Left lobe of liver (tissue), 2 donors: ENCODE measurements at regions not wholly inside any gene's neighbourhood (a gene's known extent, or its start where the extent isn't known, plus 50 kb on each side); places are given as distances from the start of the nearest gene placed in this dataset.

Source experiments
- ATAC-seq: fragments of 200-7000 bp; cut with Tn5 transposase; one replicate; pipeline ENCODE4 v1.9.1; 2020; ENCODE audit warnings: mild to moderate bottlenecking, moderate library complexity
- DNase-seq: peaks from one replicate; pipeline ENCODE4 v3.0.0-alpha.2; 2020; ENCODE audit warnings: low spot score
- donor health status: DM: no; HTN: no; CAD: no; lungs with moderate emphysema.
- donor health status: DM: no; HTN: yes; CAD: no.

DNA sequence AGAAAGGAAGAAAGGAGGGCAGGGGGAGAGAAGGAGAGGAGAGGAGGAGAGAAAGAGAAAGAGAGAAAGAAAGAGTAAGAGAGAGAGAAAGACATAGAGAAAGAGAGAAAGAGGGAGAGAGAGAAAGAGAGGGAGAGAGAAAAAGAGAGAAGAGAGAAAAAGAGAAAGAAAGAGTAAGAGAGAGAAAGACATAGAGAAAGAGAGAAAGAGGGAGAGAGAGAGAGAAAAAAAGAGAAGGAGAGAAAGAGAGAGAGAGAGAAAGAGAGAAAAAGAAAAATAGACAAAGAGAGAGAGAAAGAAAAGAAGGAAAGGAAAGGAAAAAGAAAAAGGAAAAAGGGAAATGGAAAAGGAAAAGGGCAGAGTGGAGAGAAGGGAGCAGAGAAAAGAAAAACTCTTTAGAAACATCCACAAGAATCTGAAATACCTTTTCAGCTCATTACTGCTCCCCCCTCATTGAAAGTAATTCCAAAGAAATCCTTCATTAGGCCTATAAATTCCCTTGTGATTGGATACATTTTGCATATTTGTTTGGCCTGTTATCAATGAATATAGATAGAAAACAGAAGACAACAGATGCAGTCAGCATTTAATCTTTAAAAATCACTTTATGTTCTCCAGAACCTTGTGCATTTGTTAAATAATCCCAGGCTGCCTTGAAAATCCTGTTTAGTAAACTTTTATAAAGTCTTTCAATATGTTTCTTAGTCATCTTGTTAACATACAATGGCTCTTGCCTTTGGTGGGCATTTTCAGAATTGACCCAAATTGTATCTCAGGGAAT lies 411.5 kb downstream of the NFIB start:
- no peak for DNase-seq
- no peak for ATAC-seq

DNA sequence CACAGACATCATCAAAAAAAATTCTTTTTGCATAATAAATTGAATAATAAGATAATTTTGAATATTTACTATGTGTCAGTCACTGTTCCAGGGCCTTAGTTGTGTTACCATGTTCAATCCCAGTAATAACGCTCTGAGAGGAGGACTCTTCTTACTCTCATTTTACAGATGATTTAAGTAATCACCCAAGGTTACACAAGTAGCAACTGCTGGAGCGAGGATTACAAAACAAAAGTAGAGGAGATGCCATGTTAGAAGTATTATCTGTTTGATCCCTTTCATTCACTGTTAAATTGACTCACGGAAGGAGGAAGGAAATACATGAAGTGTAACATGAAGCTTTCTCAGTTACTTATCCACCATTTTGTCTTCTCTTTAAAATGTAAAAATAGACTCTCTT lies 412.8 kb downstream of the NFIB start:
- ATAC-seq (no peak), DNase-seq (no peak)

DNA sequence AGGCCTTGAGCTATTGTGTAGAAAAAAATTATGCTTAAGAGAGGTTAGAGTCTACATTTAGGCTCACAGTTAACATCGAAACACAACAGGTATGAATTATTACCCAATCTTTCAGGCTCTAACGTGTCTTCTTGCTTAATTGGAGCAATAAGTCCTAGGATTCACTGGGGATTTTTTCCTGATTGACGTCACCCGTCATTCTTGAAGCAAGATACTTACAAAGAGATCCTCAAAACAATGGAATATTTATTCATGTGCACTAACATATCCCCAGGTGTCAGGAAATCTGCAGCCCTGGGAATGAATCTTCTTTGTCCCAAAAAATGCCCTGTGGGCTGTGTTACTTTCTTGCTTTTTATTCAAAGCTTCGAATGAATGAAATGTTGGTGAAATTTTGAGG lies 413.5 kb downstream of the NFIB start:
- ATAC-seq: no peak
- DNase-seq: no peak

DNA sequence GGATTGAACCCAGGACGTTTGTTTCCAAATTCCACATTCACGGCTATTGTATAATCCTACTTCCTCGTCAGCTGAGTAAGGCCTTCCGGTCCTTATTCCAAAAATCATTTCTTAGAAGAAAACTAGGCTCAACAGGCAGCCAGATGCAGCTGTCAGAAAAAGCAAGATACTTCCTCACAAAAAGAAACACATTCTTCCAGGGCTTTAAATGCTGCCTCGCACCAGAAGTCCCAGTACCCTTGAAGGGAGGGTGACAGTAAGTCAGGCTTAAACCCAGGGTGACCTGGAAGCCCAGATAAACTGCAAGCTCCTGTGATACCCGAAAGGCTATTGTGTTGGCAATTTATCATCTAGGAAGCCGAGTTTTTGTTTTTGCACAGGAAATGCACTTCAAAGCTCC lies 414.0 kb downstream of the NFIB start:
- ATAC-seq: peak; percentile 64
- DNase-seq: no peak

DNA sequence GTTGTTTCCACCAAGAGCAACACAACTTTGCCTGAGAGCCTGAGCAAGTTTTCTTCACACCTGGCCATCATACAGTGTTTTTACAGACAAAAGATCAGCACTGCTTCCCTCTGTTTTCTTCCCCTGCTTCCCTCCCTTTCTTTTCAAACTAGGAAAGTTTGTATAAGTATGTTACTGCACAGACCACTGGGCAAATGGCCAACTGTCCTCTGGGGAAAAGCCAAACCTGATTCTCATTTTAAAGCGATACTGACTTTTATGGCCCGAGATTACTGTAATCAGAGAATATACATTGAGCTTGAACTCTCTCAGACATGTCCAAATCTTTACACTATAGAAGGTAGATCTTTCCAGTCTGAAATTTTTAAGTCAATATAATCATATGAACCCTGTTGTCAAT lies 415.0 kb downstream of the NFIB start:
- DNase-seq: no peak
- no peak for ATAC-seq

DNA sequence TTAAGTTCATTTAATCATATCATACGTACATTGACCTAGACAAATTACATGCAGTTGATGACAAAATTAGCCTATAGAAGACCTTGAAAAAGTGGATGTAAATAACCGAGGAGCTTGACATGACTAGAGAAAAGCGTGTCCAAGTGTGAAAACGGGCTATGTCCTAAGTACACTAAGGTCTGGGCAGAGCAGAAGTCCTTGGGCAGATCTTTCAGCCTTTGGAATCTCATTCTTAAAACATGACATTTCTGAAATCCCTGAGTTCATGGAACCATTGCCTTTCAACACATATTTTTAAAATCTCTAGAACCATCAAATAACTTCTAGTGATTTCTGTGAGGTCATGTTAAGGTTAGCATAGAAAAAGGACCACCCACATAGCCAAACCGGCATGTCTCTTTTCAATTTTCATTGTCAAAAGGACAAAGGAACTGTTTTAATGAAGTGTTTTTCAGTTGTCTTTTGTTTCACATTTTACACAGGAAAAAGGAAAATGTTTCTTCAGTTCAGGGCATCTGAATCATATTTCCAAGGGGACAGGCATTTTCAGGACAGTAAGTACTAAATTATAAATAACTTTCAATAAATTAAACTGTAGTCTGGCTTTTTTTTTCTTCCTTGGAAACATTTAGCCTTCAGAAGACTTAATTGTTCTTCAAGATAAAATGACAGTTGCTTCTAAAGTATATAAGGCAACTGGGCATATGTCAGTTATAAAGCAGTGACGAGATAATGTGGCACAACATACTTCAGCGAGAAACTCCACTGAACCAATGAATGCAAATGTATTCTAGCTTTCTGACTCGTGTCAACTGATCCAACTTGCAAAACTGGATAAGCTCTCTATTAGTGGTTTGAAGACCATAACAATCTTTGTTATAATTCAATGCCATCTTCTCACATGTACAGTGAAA lies 416.8 kb downstream of the NFIB start:
- no peak for ATAC-seq
- no peak for DNase-seq

DNA sequence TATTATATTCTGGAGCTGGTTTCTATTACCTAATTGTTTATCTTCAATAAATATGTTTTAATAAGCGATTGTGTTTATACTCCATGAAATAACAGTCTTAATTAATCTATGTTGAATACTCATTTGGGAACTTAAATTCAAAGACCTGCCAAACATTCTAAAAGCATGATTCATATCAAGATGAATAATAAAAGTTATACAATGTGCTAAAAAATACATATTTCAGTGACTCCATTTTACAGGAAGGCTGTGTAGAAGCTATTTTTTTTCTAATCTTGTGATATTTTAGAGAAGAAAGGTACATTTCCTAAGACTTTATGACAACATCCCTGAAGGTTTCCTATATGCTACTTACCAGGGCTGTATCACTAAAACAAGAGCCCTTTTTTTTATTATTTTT lies 417.9 kb downstream of the NFIB start:
- ATAC-seq (no peak), DNase-seq (no peak)

DNA sequence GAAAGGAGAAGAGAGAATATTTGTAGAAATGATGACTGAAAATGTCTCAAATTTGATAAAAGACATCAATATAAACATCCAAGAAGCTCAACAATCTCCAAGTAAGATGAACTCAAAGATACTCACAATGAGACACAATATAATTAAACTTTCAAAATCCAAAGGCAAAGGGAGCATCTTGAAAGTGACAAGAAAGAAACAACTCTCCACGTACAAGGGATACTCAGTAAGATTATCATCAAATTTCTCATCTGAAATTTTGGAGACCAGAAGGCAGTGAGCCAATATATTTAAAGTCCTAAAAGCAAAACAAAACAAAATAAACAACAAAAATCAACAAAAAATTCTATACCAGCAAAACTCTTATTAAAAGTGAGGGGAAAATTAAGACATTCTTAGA lies 428.7 kb downstream of the NFIB start:
- ATAC-seq (no peak), DNase-seq (no peak)

DNA sequence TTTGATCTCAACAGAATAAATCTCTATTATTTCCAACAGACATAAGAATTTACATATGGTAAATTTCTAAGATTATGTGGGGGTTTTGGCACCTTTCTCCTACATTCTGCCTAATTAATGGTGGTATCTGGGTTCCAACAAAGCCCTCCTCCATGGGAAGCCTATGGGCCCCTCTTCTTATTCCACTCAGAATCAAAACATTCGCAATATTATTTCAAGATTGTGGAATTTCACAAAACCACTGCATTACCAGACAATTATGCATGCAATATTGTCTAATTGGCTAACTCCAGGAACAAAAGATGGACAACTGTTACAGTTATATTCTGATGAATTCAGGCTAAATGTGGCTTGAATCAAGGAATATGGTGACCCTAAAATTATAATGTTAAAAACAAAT lies 434.0 kb downstream of the NFIB start:
- DNase-seq (no peak), ATAC-seq (no peak)

DNA sequence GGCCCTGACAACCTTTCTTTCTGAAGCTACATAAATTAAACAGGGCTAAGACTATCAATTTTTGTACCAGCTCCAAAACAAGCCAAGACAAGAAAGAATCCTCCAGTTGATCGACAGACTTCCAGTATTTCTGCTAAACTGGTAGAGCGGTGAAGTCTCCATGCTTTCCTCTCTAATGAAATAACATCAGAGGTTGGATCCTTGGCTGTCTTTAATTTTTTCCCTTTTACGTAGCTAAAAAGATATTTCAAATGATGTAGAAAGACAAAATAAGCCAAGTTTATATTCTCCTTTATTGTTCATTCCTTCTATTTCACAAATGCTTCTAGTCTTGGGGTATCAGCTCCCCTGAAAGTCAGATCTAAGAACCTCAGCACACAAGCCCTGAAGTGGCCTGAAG lies 434.9 kb downstream of the NFIB start:
- DNase-seq (no peak), ATAC-seq (no peak)

DNA sequence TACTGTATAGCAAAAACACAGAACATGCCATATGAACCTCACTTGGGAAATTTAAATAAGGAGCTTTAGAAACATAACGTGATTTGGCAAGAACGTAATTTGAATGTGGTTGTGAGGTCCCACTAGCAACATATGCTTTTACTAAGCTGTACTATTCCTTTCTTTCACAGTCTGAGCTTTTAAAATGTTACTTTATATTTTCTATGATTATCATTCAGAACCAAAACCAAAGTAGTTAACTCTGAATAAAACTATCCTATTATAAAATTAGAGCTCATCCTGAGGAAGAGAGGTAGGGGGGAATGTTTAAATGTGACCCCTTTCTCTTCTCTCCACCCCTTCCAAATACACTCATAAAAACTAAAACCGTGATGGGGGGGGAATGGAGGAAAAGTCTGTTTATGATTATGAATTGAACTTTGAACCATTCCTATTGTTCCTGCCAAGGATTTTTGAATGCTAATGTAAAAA lies 435.7 kb downstream of the NFIB start:
- DNase-seq: no peak
- no peak for ATAC-seq

DNA sequence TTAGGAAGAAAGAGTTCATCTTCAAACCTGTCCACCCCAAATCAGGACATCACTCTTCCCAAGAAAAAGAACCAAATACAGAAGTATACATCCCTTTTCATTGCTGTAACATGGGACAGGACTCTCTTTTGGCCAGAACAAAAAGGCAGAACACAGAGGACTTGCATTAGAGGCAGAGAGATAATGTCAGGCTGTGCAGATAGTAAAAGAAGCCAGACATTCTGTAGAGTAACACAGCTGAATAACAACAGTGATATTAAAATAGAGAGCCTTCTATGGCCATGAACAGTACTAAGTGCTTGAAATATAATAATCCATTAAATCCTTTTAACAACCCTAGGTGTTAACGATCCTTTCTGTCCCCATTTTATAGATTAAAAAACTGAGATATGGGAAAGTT lies 437.2 kb downstream of the NFIB start:
- DNase-seq (no peak), ATAC-seq (no peak)

DNA sequence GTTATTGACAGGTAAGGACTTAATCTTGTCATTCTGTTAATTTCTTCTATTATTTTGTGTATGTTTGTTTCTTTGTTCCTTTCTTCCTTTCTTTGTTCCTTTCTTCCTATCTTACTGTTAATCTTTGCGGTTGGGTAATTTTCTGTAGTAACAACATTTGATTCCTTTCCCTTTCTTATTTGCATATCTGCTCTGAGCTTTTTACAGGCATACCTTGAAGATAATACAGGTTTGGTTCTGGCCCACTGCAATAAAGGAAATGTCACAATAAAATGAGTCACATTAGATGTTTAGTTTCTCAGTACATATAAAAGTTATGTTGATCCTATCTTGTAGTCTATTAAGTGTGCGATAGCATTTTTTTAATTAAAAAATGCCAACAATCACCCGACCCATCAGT lies 440.7 kb downstream of the NFIB start:
- ATAC-seq (no peak), DNase-seq (no peak)

DNA sequence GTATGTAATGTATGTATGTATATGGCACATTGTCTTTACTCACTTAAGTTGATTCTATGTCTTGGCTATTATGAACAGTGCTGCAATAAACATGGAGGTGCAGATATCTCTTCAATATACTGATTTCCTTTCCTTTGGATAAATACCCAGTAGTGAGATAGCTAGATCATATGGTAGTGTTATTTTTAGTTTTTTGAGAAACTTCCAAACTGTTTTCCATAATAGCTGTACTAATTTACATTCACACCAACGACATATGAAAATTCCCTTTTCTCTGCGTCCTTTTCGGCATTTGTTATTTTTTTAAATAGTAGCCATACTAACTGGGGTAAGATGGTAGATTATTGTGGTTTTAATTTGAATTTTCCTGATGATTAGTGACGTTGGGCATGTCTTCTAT lies 445.6 kb downstream of the NFIB start:
- DNase-seq (no peak), ATAC-seq (no peak)

DNA sequence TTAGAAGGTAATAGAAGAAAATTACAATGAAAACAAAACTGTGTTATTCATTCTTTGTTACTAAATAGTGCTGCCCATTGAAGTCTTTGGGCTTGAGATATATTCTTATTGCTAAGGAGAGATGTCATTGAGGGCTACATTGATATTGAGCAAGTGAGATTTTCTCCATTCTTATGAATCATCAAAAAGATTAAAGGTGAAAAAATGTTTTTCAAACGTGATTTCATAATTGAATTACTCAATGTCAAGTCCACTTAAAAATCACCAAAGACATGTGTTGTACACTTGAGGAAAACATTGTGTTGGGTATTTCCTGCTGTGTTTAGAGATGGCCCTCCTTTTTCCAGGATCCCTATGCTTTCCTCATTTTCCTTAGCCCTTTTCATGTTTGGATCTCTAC lies 448.1 kb downstream of the NFIB start:
- DNase-seq: no peak
- no peak for ATAC-seq

DNA sequence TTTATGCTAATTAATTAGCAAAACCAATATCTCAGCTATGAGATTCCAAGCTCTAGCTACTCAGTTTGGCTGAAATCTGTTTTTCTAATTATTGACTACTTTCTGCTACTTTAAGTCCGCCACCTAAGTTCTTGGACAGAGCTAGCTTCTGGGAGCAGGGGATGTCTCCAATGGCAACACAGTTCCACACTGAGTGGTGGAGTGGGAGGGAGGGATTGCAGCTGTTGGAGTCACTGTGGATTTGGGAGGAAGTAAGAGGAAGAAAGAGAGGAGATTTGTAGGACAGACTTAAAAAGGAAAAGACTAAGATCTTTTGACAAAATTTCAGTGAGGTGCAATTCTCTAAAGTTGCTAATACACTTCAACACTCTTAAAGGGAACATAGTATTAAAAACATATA lies 450.8 kb downstream of the NFIB start:
- ATAC-seq (no peak), DNase-seq (no peak)

DNA sequence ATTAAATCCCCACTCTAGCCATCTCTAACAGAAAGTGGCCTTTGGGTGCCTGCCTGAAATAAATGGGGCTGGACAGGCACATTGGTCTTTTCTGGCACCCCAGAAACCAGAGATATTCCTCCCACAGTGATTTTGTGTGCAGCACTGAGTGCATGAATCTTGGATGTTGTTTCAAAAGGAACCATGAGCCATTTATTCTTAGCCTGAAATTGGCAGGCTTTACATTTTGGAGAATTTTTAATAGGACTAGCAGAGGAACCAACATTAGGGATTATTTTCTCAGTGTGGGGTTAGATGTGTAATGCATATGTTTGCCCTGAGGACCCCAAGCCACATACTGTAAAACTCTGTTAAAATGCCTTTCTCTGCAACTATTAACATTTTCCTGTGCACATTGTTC lies 451.3 kb downstream of the NFIB start:
- ATAC-seq: no peak
- no peak for DNase-seq

DNA sequence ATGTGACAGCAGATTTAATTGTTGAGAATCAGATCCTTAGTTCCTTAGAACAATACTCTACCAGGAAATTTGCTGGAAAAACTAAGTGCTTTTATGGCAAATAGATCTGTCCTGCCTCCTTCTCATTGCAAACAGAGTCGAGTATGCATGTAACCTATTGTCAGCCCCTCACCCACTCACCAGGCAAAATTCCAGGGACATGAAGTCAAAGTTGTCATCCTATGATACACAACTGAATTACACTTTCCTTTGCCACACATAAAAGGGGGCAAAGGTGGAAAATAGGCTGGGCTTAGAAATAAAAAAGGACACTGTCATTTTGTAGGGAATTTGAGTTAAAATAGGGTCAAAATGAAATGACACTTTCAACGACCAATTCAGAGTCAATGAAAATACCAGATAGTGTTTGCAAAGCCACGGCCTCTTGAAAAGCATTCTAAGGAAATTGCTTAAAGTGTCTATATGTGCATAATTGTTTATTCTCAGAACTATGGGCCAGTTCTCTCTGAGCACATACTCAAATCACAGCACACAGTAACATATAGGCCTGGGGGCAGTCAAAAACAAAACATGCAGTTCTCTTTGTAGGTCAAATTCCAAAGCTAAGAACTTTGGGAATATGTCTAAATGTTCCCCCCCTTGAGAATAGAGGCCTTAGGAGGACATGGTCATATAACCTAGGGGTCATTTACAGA lies 452.8 kb downstream of the NFIB start:
- ATAC-seq: no peak

DNA sequence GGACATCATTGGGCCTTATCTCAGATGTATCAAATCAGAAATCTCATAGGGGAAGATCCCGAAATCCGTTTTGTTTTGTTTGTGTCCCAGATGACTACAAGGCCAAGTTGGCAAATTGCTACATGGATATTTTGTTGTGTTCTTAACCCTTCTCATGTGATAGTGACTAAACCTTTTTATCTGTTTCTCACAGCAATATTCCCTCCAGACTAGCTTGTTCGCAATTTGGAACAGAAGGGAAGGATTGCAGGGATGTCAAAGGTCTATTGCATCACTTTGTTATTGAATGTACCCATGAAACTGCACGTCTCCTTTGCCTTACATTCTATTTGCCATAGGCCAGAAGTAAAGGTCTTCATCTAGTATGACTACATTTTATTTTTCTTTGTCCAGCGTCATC lies 453.9 kb downstream of the NFIB start:
- ATAC-seq (no peak), DNase-seq (no peak)

More for the DNA sequence above, 452.8 kb downstream of the NFIB start:
- DNase-seq: no peak

DNA sequence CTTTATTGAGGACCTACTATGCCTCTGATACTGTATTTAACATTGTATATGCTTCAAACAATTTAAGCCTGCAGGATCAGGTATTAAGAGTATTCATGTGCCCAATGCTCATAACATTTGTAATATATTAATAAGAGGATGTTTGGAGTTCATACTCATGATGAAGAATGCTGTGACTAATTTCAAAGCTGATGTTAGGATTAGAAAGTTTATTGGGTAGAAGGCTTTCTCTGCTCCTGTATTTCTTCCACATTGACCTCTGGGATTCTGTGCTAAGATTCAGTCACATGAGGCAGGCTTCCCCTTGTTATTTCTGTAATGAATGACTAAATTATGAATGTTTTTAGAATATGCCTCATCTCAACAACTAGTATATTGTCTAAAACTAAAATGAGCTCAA lies 456.4 kb downstream of the NFIB start:
- DNase-seq (no peak), ATAC-seq (no peak)

DNA sequence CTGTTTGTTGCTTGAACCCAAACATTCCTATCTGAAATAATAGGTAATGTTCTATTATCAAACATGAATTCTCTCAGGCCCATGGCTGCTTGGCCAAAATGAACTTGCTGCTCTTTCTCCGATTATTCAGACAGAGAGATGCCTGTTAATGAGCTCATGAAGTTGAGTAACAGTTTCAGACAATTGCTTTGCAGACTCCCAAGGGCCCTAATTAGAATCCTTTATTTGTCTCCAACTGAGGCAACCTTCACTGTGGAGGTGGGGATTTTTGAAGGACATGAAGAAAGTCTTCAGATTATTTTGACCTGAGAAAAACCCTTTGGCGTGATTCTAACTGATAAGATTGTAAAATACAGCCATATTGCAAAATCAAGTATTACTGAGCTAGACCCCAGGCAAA lies 466.7 kb downstream of the NFIB start:
- DNase-seq: no peak
- no peak for ATAC-seq

DNA sequence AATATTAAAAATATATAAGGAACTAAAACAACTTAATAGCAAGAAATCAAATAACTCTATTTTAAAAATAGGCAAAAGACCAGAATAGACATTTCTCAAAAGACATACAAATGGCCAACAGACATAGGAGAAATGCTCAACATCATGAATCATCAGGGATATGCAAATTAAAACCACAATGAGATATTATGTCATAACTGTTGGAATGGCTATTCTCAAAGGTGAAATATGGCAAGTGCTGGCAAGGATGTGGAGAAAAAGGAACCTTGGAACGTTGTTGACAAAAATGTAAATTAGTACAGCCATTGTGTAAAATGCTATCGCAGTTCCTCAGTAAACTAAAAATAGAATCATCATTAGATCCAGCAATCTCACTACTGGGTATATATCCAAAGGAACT lies 468.5 kb downstream of the NFIB start:
- DNase-seq: no peak
- no peak for ATAC-seq
